GM21825 (cell line): ENCODE measurements at regions not wholly inside any gene's neighbourhood (a gene's known extent, or its start where the extent isn't known, plus 50 kb on each side); places are given as distances from the start of the nearest gene placed in this dataset.

ENCODE experiments used
- ATAC-seq: cut with Tn5 transposase; IDR thresholded peaks from one replicate; pipeline ENCODE4 v1.9.1; 2021; ENCODE audit warnings: mild to moderate bottlenecking, moderate library complexity; ENCODE audit not compliant: unreplicated experiment

DNA sequence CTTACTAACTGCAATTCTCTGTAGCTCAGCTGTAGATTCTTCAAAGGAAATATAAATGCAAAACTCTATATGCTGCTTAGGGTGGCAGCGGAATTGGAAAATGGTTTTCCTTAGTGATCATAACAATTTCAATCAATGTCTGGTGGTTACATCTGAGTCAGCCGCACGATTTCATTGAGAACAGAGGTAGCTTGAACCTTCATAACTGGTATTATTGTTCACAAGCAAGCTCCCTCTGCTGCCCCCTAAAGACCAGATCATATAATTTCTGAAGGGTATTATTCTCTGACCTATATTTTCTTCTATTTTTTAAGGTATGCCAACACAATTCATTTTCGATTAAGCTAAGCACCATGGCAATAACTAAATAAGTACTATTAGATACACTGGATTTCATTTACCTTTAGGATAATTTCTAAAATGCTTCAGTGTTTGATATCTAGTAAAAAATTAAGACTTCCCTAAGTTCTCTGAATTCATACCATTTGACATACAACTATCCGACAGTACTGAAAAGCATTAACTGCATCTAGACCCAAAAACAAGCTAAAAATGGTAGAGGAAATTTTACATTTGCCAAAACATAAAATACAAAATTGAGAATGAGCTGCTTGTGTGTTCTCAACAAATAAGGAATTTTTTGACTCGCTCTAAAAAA, 181.1 kb upstream of the SPEF2 start:
- no peak for ATAC-seq

DNA sequence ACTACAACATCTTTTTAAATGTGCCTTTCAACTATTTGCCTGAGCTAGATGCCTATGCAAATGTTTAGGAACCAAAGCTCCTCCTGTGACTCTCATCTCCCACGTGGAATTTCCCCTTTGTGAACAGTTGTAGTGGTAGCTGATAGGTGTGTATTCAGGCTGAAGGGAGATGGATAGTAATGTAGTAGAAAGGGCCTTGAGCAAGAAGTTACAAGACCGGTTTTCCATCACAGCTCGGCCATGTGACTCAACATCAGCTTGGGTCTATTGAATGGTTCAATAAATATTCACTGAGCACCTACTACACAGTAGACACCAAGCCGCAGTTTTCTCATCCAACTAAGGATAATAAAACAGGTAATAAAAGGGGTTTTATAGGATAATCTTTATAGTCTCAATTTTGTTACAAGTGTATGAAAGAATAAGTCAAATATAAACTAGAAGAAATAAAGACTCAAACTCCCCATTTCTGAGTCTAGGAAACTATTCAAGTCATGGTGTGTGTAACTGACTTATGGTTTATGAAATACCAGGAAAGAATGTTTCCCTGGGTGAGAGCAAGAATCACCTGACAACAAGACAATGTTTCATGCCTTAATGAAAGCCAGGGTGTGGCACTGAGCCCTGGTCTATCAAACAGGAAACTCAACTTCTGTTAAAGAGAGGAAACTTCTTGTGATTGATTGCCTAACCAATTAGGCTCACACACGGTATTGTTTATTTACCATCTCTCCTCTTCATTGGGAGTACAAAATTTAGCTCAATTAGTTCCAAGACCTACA, 187.1 kb upstream of the SPEF2 start:
- no peak for ATAC-seq

DNA sequence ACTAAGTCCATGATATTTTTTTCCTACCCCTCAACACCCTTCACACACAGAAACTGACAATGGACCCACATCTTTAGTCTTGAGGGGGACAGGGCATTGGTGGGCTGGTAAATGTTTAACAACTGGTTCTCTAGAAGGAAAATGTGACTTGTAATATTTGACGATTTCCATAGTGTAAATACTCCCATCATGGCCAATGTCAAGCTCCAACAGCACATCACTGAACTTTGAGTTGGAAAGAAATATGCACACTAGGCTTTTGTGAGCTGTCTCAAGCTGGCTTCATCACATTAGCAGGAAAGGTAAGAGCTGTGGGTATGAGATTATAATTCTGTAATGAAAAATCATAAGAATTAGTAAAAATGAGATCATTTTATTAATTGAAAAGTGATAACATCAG, 189.9 kb upstream of the PRLR start:
- ATAC-seq = no peak

DNA sequence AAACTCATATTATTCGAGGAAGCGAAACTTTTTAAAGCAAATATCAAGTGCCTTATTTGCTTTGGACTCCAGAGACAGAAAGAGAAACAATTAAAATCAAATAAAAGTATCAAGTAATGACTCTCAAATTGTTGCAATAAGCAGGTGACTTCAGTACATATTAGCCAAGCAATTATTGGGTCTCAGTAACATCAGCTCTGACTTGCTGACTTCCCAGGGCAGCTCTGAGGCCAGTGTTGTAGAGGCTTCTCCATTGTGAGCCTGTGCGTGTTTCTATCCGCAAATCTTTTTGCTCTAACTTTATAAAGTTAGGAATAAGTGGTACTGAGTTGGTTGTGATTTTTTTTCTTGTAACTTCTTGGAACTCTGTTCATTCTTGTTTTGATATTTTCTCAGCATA, 186.8 kb upstream of the PRLR start:
- no peak for ATAC-seq

DNA sequence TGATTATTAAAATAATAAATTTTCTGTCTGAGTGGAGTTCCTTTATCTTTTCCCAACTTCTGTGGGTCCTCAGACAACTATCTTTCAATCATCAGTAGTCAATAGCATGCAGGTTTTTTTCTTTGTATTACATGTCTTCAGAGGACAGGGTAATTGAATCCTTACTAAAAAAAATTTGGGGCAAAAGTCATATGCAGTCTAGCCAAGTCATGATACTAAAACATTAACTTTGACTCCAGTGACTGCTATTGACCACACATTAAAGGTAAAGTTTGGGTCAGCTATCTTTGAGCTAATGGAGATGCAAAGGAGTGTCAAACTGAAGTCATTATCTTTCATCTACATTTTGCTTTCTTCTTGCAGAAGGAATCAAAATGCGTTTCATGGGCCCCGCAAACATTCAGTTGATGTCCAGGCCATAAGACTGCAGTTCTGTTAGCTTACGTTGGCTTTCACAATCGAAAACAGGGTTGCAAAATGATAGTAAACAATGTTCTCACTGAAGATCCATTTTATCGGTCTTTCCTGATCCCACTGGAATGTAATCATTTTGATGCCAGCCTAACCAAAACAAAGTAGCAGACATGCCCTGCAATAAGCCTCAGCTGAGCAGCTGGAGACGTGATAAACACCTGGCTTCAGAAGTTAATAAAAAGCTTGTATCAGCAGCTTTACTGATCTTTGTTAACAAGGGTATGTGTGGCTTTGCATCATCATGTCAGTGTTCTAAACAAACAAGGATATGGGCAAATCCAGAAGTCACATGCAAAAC, 186.1 kb upstream of the PRLR start:
- no peak for ATAC-seq

DNA sequence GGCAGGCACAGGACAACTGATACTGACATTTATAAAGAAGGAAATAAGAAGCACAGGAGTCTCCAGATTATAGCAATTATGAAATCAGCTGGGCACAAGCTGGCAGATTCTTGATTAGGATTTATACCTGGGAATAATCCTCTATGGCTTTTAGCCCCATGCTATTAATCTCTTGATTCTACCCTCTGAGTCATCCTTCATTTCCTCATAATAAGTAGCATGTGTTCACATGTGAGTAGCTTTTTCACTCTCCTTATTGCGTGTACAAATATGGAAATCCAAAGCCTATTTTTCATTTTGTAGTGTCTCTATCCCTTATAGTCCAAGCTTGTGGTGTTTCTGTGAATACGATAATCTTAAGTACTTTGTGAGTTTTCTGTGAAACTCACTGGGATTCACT, 185.0 kb upstream of the PRLR start:
- ATAC-seq = no peak

DNA sequence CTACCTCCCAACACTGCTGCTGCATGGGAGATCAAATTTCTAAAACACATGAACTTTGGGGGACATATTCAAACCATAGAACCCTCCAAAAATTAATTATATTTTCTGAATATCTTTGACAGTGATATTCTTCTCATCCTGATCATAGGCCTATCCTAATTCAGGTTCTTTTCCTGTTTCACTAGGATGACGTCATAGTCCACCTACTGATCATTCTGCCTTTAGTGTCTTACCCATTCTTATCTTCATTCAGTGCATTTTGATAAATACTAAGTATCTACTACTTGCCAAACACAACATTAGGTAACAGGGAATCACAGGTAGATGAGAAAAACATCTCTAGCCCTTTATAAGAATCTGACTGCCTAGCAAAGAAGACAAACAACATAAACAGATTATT, 179.1 kb upstream of the PRLR start:
- ATAC-seq = no peak

DNA sequence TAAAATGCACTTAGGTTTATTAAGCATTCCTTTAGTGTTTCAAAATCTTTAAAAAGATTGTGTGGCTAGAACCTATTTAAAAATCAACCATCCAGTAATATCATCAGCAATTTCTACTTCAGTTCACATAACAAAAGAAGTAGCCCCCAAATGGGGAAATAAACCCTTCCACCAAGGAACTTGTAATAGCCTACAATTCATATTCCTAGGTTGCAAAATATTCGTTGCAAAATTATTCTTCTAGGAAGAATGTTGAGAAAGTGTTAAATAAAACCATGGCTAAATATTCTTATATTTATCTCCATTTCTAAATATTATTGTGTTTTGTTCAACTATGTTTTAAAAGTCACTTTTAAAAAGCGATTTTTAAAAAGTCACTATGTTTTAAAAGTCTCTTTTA, 177.9 kb upstream of the PRLR start:
- ATAC-seq = no peak

DNA sequence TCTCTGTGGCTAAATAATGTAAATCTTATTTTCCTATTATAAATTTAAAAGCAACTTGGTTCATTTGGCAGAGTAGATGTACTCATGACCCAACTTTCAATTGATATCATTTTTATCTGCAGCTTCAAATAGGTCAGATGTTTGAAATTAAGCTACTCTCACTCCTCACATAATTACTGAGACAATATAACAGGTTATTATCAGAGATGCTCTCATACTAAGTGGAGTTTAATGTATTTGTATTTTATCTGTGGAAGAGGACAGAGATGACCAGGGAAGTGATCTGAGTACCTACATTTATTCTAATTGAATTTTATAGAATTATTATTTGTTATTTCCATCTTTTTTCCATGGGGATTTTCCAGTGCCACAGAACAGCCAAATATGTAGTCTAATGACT, 177.4 kb upstream of the PRLR start:
- no peak for ATAC-seq

DNA sequence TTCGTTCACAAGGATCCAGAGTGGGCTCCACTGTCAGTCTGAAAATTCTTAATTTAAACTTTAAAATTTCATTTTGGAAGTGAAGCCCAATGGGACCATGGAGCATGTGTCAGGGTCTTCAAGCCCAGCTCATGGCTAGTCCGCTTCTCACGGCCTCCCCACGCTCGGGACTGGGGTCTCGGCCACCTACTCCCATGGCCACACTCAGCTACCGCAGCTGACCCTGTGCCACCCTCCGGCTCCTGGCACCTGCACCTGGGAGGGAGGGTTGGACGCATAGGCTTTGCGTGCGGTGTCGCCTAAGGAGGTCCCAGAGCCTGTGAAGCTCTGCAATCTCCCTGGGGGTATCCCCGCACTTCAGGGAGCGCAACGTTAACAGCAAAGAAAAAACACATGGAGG, 175.7 kb upstream of the PRLR start:
- ATAC-seq = no peak

DNA sequence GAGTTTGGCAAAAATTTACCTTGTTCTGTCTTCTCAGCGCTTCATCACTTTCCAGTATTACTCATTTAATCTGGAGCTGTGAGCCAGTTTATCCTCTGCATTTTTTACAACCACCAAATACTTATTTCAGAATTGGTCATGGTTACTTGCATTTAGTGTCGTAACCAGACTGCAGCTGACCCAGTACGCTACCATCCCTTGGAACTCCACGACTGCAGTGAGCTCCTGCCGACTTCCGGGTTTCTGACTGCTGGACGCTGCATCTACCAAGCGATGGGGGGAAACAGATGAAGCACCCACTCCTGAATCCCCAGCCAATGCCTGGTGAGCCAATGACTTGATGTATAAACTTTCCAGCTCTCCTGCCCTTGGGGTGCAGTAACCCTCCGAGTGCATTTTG, 174.4 kb upstream of the PRLR start:
- no peak for ATAC-seq

DNA sequence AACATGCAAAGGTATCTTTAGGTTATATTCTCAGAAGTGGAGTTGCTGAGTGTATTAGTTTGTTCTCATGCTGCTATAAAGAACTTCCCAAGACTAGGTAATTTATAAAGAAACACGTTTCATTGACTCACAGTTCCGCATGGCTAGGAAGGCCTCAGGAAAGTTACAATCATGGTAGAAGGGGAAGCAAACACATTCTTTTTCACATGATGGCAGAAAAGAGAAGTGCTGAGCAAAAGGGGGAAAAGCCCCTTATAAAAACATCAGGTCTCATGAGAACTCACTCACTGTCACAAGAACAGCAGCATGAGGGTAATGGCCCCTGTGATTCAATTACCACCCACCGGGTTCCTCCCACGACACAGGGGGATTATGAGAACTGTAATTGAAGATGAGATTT, 163.6 kb upstream of the PRLR start:
- no peak for ATAC-seq

DNA sequence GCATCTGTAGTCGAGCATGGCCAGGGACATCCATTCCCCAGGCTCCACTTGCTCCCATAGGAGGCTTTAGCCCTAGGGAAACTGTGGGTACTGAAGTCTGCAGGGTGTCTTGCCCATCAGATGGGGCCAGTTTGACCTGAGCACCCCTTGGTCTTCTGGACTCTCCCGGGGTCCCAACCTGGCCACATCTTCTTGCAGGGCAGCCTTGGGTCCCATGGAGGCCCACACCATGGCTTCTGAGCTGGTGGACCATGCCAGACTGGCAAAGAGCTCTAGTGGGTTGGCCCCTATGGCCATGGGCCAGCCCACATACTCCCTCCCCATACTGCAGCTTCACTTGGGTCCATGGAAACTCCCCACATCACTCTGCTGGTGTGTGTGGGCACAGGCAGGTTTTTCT, 154.4 kb upstream of the PRLR start:
- no peak for ATAC-seq

DNA sequence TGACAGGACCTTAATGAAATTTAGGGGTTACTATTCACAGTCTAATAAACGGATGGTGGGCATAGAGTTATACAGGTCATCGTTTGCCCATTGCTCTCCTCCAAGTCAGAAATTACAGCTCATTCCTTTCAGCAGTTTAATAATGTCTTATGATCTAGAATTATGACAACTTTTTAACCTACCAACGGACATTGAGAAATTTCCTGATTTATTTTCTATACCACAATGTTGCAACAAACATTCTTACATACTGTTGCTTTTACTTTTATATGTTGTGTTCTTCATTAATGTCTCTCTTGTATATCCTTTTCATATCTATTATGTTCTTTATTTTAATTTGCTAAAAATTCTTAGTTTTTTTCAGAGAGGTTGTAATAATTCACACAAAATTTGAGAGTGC, 152.8 kb upstream of the PRLR start:
- no peak for ATAC-seq

DNA sequence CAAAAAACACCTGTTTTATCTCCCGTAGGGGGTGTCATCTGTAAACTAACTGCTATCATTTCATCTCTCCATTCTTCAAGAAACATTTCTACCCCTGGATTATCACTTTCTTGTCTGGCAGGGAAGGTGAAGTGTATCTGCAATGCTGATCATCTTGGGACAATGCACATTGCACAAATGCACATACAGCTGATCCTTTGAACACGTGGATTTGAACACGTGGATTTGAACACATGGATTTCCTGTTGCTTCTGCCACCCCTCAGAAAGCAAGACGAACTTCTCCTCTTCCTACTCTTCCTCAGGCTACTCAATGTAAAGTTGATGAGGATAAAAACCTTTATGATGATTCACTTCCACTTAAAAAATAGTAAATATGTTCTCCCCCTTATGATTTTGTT, 147.4 kb upstream of the PRLR start:
- ATAC-seq = no peak

DNA sequence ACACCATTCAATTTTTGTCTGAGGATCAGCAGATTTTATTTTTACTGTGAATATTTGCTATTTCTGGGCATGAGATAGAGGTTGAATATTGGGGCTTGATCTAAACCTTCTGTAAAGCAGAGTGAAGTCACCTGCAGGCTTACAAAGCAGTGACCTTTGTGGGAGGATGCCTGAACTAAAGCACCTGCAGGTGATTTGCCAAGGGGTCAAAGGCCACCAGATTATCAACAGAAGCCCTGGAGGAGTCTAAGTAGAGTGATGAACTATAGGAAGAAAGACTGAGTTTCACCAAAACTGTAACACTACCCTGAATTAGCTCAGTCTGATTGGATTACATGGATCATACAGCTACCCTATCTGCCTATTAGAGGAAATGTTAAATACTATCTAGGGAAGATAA, 144.3 kb upstream of the PRLR start:
- ATAC-seq = no peak

DNA sequence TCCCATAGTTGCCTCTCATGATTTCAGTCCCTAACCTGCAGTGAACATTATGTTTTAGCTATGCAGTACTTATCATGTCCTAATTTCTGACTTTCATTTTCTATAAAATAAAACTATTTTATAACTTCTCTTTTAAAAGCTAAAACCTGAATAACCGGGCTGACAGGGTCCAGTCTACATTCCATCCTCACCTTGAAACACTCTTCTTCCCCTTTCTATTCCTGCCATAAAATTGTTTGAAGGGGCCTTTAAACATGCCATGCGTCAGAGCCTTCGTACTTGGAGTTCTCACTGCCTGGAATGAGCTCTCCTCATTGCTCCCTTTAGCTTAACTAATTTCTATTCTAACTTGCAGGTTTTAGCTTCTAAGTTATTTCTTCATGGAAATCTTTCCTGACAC, 143.0 kb upstream of the PRLR start:
- ATAC-seq = no peak

DNA sequence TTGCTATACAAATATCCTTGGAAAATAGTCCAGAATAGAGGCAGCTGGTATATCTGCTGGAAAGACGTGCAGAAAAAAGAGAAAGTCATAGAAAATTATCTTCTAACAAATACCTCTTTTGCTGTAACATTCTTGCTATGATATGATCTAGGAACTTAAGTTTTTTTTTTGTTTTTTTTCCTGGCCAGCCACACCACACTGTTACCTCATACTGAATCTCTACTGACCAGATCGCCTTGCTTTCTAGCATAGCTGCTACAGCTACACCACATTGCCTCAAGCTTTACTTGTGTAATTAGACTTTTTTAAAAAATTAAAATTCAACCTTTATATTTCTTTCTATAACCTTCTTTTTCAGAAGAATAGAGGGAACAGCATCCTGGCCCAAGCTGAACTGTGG, 142.2 kb upstream of the PRLR start:
- no peak for ATAC-seq

DNA sequence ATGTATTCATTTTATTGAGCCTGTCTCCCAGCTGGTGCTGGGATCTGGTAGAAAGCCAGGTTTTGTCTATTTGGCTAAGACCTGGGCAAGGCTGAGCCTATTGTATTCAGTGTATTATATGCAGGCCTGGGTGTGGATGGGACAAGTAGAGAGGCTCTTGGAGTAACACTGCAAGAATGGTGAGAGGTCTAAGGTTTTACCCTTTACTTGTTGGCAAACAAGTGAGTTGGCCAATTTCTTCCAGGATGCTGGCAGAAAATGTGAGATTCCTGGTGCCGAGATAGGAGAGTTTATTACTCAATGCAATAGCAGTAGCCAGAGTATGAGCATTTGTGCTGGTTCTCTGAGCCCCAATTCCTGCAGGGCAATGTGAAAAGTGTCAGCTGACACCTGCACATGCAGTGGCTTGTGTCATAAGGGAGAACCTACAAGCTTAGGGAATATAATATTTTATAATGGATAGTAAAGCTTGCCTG, 141.7 kb upstream of the PRLR start:
- no peak for ATAC-seq

DNA sequence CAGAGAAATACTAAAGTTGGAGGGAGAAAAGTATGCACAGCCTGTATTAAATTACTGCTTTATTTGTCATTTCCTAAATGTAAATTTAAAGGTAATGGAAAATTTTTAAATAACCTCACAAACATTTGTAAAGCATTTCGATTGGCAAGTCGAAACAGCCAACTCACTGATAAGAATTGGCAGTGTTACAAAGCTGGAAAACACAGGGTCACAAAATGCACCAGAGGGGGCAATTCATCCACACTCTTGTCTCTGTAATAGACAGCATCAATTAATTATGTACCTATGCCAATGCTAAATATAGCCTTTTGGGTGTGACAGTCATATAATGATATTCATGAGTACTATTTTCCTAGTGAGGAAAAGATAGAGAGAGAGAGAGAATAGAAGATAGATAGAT, 140.6 kb upstream of the PRLR start:
- ATAC-seq = no peak

DNA sequence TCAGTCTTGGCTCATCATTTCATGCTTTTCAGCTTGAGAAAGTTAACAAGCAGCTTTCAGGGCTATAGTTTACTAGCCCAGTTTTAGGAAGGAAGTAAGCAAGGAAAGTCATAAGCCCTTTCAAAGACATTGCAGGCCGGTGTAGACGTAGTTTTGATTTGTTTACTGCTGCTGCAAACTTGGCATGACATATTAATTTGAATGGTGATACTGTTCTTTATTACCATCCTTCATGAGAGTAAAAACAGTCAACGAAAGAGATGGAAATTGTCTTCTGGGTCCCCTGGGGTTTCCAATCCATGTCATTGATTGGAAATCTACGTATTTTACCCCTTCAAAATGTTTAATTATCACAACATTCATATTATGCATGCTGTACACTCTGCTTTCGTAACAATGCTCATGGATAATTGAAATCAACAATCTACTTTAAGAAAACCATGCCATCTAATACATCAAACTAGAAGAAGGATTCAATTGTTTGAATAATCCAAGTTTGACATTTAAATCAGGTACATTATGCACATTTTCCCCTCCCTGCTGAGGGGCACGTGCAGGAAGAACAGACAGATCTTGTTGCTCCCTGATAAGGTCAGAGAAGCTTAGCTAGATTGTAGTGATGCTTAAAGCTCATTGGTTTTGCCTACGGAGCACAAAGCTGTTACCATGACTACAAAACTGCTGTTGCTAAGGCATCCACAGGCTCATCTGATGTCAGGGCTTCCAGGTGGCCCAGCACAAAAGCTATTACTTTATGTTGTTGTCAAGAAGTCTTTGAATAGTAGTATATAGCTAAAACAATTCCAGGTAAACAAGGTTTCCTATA, 139.9 kb upstream of the PRLR start:
- no peak for ATAC-seq
